ENCODE measurements at regions not wholly inside any gene's neighbourhood (a gene's known extent, or its start where the extent isn't known, plus 50 kb on each side); places are given as distances from the start of the nearest gene placed in this dataset.

DNA sequence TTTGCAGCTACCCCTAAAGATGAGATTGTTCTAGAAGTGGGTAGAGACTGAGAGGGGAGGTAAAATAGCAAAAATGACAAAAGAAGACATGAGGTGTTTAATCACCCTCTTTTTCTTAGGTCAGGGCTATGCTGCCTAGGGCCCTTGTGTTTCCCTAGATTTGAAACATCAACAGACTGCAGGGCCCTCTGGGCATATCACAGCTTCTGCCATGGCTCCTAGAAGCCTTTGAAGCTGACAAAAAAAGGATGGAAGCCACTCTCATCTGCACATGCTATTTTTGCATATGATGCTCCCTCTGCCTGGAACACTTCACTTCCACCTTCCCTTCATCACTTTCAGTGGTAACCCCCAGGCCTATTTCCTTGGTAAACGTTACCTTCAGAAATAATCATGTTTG is 68.1 kb downstream of the BTG1 start:
- no peak for DNase-seq (ENCODE audit: low spot score)
- TF ChIP-seq, protein P1, sequence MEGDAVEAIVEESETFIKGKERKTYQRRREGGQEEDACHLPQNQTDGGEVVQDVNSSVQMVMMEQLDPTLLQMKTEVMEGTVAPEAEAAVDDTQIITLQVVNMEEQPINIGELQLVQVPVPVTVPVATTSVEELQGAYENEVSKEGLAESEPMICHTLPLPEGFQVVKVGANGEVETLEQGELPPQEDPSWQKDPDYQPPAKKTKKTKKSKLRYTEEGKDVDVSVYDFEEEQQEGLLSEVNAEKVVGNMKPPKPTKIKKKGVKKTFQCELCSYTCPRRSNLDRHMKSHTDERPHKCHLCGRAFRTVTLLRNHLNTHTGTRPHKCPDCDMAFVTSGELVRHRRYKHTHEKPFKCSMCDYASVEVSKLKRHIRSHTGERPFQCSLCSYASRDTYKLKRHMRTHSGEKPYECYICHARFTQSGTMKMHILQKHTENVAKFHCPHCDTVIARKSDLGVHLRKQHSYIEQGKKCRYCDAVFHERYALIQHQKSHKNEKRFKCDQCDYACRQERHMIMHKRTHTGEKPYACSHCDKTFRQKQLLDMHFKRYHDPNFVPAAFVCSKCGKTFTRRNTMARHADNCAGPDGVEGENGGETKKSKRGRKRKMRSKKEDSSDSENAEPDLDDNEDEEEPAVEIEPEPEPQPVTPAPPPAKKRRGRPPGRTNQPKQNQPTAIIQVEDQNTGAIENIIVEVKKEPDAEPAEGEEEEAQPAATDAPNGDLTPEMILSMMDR (IDR thresholded peaks at IDR 0.05): no peak
- H3K27ac ChIP-seq: peak overlapping the region in 1 of 2 donors; percentile 59
- no peak overlapping the region for H3K4me3 ChIP-seq

DNA sequence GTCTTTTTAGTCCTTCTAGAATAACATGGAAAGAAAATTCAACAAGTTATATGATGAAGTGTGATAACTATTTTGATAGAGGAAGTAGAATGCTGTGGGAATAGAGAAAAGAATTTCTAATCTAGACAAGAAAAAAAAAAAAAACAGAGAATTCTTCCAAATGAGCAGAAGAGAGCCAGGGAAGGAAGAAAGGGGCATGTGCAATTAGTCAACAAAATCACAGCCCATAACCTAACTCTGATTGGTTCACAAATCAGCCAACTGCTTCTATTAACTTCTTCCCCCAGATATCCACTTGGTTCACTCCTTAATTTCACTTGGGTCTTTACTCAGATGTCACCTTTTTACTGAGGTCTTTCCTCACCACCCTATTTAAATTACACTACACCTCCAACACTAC is 69.5 kb downstream of the BTG1 start:
- no peak for DNase-seq (ENCODE audit: low spot score)
- Histone ChIP-seq H3K4me3 (no peak overlapping the region), H3K27ac (no peak overlapping the region)
- TF ChIP-seq, protein P1 (IDR thresholded peaks at IDR 0.05): no peak

DNA sequence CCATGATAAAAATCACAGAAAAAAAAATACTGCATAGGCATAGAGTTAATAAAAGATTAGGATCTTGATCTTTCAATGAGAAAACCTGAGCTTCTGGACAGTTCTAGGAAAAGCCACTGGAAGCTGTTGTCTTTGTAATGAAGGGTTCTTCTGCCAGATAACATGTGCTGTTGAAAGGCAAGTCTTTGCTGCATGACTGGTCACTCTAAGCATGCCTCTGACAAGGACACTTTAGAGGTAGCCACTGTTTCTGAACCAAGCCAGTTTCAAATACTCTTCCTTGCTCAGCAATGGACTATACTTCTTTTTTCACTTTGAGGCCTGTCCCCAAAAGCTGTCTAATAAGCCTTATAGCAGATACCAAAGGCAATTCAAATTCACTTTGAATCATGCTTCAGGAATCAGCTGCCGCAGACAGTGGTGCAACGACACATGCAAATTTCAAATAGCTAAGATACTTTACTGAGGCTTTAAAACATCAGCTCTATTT is 70.2 kb downstream of the BTG1 start:
- no peak for DNase-seq (ENCODE audit: low spot score)
- TF ChIP-seq, protein P1 (IDR thresholded peaks at IDR 0.05): no peak
- Histone ChIP-seq H3K4me3 (no peak overlapping the region), H3K27ac (no peak overlapping the region)

DNA sequence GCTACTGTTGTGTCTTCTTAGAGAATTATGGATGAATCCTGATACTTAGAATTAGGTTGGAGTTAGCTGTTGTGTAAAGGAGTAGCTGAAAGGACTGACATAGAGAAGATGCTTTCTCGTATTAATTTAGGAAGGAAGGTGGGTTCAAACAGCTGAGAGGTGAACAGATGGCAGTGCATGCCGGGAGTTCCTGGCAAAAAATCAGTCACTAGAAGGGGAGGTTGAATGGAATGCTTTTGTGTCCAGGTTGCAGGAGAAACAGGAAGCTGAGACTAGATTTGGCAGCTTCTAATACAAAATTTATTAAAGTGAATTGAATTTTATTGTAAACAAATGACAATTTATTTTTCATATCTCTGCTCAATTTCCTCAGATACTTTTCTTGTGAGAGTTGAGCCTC is 70.8 kb downstream of the BTG1 start:
- no peak for DNase-seq (ENCODE audit: low spot score)
- TF ChIP-seq, protein P1 (IDR thresholded peaks at IDR 0.05): no peak
- H3K4me3 ChIP-seq: no peak overlapping the region
- H3K27ac ChIP-seq: no peak overlapping the region

DNA sequence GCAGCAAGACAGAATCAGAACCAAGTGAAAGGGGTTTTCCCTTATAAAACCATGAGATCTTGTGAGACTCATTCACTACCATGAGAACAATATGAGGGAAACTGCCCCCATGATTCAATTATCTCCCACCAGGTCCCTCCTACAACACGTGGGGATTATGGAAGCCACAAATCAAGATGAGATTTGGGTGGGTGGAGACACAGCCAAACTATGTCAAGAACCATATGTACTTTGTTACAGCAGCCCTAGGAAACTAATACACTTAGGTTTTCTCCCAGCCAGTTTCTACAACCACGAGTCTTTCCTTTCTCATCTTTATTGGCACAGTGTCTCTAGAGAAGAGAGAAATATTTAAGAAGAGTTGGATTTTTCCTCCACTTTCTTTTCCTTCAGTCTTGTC is 72.6 kb downstream of the BTG1 start:
- no peak for DNase-seq (ENCODE audit: low spot score)
- H3K27ac ChIP-seq: no peak overlapping the region
- TF ChIP-seq, protein P1 (IDR thresholded peaks at IDR 0.05): no peak
- H3K4me3 ChIP-seq: no peak overlapping the region

DNA sequence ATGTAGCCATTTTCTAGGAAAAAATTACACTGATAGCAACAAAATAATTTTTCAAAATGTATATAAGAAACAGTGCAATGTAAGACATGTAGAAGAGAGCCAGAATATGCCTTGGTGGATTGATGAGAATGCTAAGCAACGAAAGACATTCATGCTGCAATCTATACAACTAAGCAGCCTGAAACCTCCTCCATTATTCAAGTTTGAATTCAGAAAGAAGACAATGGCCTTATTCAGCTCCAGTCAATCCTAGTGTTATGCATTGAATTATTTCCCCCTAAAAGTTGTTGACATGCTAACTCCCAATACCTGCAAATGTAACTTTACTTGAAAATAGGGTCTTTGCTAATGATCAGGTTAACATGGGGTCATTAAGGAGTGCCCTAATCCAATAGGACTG is 73.5 kb downstream of the BTG1 start:
- no peak for DNase-seq (ENCODE audit: low spot score)
- no peak overlapping the region for H3K4me3 ChIP-seq

DNA sequence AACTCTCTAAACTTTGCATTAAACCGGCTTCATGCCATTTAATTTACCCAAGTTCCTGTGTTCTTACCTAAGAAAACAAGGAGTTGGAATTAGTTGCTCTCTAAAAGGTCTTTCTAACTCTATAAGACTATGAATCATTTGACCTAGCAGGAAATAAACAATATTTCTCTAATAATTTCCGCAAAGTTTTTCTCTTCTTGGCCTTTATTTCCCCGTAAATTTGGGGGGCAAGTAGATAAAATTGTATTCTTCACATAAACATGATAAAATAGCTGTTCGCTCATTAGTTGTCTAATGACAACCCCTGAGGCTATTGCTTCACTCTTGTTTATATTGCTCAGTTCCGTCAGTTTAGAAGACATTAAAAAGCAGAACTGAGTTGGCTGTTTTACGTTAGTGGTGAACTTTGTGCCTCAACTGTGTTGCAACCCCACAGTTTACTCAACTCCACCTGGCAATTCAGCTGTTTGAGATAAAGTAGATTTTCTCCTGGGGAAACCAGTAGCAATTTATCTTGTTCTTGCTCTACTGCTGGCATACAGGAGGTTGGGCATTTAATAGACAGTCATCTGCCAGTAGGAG is 74.7 kb downstream of the BTG1 start:
- Histone ChIP-seq H3K4me3 (no peak overlapping the region), H3K27ac (no peak overlapping the region)
- no peak for DNase-seq (ENCODE audit: low spot score)
- TF ChIP-seq, protein P1 (IDR thresholded peaks at IDR 0.05): no peak

More for the DNA sequence above, 73.5 kb downstream of the BTG1 start:
- H3K27ac ChIP-seq: no peak overlapping the region
- TF ChIP-seq, protein P1 (IDR thresholded peaks at IDR 0.05): no peak
